Thyroid gland (tissue), 4 donors: ENCODE measurements at regions not wholly inside any gene's neighbourhood (a gene's known extent, or its start where the extent isn't known, plus 50 kb on each side); places are given as distances from the start of the nearest gene placed in this dataset.

ENCODE experiments used
- CTCF ChIP-seq, 6 experiments: fragments of 200-600 bp in 3 of 6; fragments of 450-650 bp in 3 of 6; sonication (generic) in 3 of 6; IDR thresholded peaks; one replicate each; pipeline ENCODE4 v1.5.1; 2016 to 2019; ENCODE audit warnings: antibody characterized with exemption in 6 of 6, mild to moderate bottlenecking in 2 of 6, inconsistent platforms in 1 of 6, moderate library complexity in 1 of 6
- POLR2A ChIP-seq, 2 donors: fragments of 450-650 bp; IDR thresholded peaks; one replicate each; pipeline ENCODE4 v1.6.1; 2017; ENCODE audit warnings: antibody characterized with exemption in 2 of 2, mild to moderate bottlenecking in 2 of 2, moderate library complexity in 1 of 2

GRCh38 chr5:26669523-26669922 is 368.9 kb downstream of the CDH9 start:
- TF ChIP-seq POLR2A (IDR thresholded peaks at IDR 0.05) (no peak), CTCF (IDR thresholded peaks at IDR 0.05) (no peak)
